Naive B cell (primary cell): ENCODE measurements at regions not wholly inside any gene's neighbourhood (a gene's known extent, or its start where the extent isn't known, plus 50 kb on each side); places are given as distances from the start of the nearest gene placed in this dataset.

ENCODE experiments used
- ATAC-seq, 2 donors: fragments of 150-1000 bp; cut with Tn5 transposase; 2 replicates each; pipeline ENCODE4 v1.10.0; 2021; ENCODE audit warnings: low read depth in 2 of 2, mild to moderate bottlenecking in 2 of 2, moderate library complexity in 2 of 2
- DNase-seq: peaks from one replicate; pipeline ENCODE4 v3.0.0; 2022
- H3K27ac Mint-ChIP-seq, 6 donors: one replicate each; pipeline ENCODE4 v1.8.0; 2020 to 2022; ENCODE audit warnings: mild to moderate bottlenecking in 6 of 6, mixed read lengths in 6 of 6, moderate library complexity in 5 of 6, inconsistent platforms in 2 of 6
- H3K27me3 Mint-ChIP-seq, 3 donors: one replicate each; pipeline ENCODE4 v1.8.0; 2021 to 2022; ENCODE audit warnings: mixed read lengths in 3 of 3, mild to moderate bottlenecking in 1 of 3
- H3K36me3 Mint-ChIP-seq, 2 donors: one replicate each; pipeline ENCODE4 v1.8.0; 2020 to 2022; ENCODE audit warnings: mixed read lengths in 2 of 2, inconsistent platforms in 1 of 2, mild to moderate bottlenecking in 1 of 2
- H3K4me1 Mint-ChIP-seq, 3 donors: one replicate each; pipeline ENCODE4 v1.8.0; 2020 to 2022; ENCODE audit warnings: mixed read lengths in 3 of 3, inconsistent platforms in 1 of 3, mild to moderate bottlenecking in 1 of 3, moderate library complexity in 1 of 3
- H3K4me3 Mint-ChIP-seq, 8 donors: one replicate each; pipeline ENCODE4 v1.8.0; 2020 to 2022; ENCODE audit warnings: mild to moderate bottlenecking in 8 of 8, mixed read lengths in 8 of 8, moderate library complexity in 8 of 8, inconsistent platforms in 2 of 8
- H3K9me3 Mint-ChIP-seq, 7 donors: one replicate each; pipeline ENCODE4 v1.8.0; 2020 to 2022; ENCODE audit warnings: mixed read lengths in 7 of 7, mild to moderate bottlenecking in 5 of 7, inconsistent platforms in 2 of 7, moderate library complexity in 1 of 7

DNA sequence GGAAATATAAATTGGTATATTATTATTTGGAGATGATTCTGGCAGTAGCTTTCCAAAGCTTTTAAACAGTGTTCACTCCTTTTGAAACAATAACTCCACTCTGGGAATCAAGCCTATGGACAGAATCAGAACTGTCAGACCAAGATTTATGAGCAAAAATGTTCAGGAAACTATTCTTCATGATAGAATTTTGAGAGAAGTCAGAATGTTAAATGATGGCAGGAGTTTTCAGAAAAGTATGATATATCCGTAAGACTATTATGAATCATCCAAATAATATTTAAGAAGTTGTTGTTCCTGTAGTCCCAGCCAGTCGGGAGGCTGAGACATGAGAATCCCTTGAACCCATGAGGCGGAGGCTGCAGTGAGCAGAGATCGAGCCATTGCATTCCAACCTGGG is 50.5 kb upstream of the ADGRG2 start:
- no peak for ATAC-seq
- Mint-ChIP-seq H3K9me3 (peaks cover 0 to 11% (median 5%) of the 10 kb centered on the region in 7 donors), H3K27ac (no peak overlapping the region), H3K36me3 (no peaks in the 10 kb centered on the region), H3K27me3 (no peaks in the 10 kb centered on the region), H3K4me1 (no peaks in the 10 kb centered on the region), H3K4me3 (no peak overlapping the region)
- no peak for DNase-seq

DNA sequence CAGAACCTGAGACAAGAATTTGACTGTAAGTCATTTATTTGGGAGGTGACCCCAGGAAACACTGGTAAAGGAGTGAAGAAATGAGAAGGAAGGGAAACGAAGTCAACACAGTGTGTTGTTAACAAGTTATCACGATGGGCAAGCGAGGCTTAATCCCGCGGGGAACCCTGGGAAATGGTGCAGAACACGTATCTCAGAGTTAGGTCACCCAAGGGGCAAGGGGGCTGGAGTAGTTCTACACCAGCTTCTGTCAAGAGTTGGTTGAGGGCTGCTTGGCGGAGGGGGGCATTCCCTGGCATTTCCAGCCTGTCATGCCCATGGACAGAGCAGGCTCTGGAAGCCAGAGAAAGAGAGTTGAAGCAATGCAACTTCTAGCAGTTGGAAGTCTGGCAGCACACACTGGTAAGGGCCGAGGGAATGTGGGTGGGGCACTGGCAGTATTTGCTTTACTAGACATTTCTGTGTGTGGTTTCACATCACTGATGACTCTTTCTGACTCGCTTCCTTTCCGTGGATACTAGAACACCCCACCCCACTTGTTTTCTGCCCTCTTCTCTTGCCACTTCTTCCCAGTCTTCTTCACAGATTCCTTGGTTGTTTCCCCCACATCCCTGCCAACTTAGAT is 52.2 kb upstream of the ADGRG2 start:
- peak overlapping the region in 1 of 8 donors; percentile 53 for H3K4me3 Mint-ChIP-seq
- no peaks in the 10 kb centered on the region for H3K27me3 Mint-ChIP-seq
- H3K36me3 Mint-ChIP-seq, result no peaks in the 10 kb centered on the region
- no peak for ATAC-seq
- DNase-seq, result no peak
- H3K27ac Mint-ChIP-seq, result no peak overlapping the region
- peaks cover 0 to 7% (median 1%) of the 10 kb centered on the region in 7 donors for H3K9me3 Mint-ChIP-seq
- no peaks in the 10 kb centered on the region for H3K4me1 Mint-ChIP-seq

DNA sequence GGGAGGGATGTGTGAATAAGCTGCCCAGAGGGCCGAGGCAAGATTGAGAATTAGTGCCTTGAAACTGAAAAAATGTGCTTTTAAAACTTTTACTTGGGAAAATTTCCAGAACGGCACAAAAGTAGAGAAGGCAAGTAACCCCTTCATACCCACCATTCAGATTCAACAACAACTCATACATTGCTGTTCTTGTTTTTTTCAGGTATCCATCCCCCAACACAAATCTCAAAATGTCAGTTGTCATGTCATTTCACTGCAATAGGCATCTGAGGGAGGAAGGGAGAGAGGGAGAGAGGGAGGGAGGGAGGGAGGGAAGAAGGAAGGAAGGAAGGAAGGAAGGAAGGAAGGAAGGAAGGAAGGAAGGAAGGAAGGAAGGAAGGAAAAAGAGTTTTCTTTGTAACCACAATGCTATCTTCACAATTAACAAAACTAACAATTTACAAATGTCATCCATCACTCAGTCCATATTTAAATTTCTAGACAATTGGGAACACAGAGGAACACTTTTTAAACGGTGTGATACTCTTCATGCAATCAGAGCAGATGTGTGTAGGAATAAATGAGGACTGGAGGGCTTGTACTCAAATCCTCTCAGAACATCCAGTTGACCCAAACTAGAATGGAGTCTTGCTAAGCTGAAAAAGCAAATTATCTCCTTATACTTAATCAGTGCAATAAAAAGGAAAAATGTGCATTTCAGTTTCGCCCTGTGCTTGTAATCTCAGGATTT is 54.8 kb upstream of the ADGRG2 start:
- no peaks in the 10 kb centered on the region for H3K36me3 Mint-ChIP-seq
- H3K4me1 Mint-ChIP-seq, result no peaks in the 10 kb centered on the region
- no peak overlapping the region for H3K27ac Mint-ChIP-seq
- ATAC-seq (no peak), DNase-seq (no peak)
- peaks cover 0 to 5% (median 0%) of the 10 kb centered on the region in 3 donors for H3K27me3 Mint-ChIP-seq
- H3K9me3 Mint-ChIP-seq, result peaks cover 0 to 7% (median 0%) of the 10 kb centered on the region in 7 donors
- H3K4me3 Mint-ChIP-seq, result no peak overlapping the region

DNA sequence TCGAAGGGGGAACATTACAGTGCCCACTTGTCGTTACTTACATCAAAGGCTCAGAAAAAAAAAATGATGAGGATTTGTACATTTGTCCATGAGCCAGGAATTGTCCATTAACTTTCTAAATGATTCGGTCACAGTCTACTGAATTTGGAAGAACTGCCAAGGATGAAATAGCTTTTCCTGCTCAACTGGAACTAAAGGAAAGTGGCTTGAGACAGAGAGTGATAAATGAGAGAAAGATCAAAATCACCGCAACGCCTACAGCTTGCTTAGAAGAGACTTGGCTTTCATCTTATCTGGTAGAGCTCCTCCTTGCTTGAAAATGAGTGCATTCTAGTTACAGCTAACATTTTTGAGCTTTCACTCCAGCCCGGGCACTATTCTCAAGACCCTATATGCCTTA is 55.5 kb upstream of the ADGRG2 start:
- ATAC-seq, result no peak
- H3K27ac Mint-ChIP-seq, result no peak overlapping the region

DNA sequence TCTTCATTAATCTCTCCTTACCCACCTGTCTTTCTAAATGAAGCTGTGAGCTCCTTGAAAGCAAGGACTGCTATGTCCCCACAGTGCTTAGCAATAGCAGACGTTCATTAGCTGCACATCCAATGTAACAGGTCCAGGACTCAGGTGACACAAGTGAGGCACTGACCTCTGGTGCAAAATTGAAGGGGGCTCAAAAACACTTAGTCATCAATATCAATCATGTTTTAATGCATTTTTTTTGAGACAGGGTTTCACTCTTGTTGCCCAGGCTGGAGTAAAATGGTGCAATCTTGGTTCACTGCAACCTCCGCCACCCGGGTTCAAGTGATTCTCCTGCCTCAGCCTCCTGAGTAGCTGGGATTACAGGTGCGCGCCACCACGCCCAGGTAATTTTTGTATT is 56.1 kb upstream of the ADGRG2 start:
- peaks cover 0 to 5% (median 0%) of the 10 kb centered on the region in 3 donors for H3K27me3 Mint-ChIP-seq
- DNase-seq (no peak), ATAC-seq (no peak)
- H3K4me1 Mint-ChIP-seq, result no peaks in the 10 kb centered on the region
- no peaks in the 10 kb centered on the region for H3K36me3 Mint-ChIP-seq
- H3K4me3 Mint-ChIP-seq, result no peak overlapping the region
- peaks cover 0 to 7% (median 0%) of the 10 kb centered on the region in 7 donors for H3K9me3 Mint-ChIP-seq
- H3K27ac Mint-ChIP-seq, result no peak overlapping the region

More for the DNA sequence above, 55.5 kb upstream of the ADGRG2 start:
- Mint-ChIP-seq H3K9me3 (peaks cover 0 to 7% (median 0%) of the 10 kb centered on the region in 7 donors), H3K36me3 (no peaks in the 10 kb centered on the region), H3K27me3 (peaks cover 0 to 5% (median 0%) of the 10 kb centered on the region in 3 donors), H3K4me3 (no peak overlapping the region), H3K4me1 (no peaks in the 10 kb centered on the region)
- no peak for DNase-seq

DNA sequence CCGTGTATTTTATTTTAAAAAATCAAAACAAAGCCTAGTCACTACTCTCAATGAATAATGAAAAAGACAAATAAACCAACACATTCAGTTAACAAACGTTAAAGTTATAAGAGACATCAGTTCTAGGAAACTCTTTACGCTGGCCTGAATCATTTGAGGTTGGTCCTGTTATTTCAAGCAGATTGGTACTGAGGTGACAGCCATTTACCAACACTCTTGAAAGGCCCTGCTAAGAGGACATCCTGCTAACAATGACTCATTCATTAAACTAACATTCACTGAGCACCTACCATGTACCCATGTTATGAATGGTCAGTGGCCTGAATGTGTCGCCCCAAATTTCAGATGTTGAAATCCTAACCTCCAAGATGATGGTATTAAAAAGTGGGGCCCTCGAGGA is 57.1 kb upstream of the ADGRG2 start:
- H3K9me3 Mint-ChIP-seq, result peaks cover 0 to 7% (median 0%) of the 10 kb centered on the region in 7 donors
- H3K4me1 Mint-ChIP-seq, result no peaks in the 10 kb centered on the region
- ATAC-seq, result no peak
- no peaks in the 10 kb centered on the region for H3K36me3 Mint-ChIP-seq
- peaks cover 0 to 5% (median 0%) of the 10 kb centered on the region in 3 donors for H3K27me3 Mint-ChIP-seq
- DNase-seq, result no peak
- H3K27ac Mint-ChIP-seq, result no peak overlapping the region
- no peak overlapping the region for H3K4me3 Mint-ChIP-seq

DNA sequence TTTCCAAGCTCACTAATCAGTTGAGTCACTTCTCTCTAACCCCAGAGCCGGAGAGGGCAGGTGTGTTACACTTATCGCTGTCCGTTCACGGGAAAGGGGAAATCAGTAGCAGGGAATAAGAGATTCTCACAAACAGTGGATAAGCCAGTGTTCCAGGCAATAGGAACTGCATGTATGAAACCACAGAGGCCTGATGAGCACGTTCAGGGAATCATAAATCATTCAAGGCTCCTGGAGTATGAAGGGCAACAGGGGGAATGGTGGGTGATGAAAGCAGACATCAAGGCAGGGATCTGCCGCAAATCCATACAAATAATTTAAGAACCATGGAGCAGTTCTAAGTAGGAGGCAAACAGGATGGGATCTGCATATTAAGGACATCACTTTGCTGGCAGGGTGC is 59.1 kb upstream of the ADGRG2 start:
- Mint-ChIP-seq H3K9me3 (peaks cover 0 to 4% (median 0%) of the 10 kb centered on the region in 7 donors), H3K4me1 (no peaks in the 10 kb centered on the region), H3K36me3 (no peaks in the 10 kb centered on the region), H3K27ac (no peak overlapping the region), H3K27me3 (peaks cover 0 to 5% (median 0%) of the 10 kb centered on the region in 3 donors), H3K4me3 (no peak overlapping the region)
- DNase-seq (no peak), ATAC-seq (no peak)

DNA sequence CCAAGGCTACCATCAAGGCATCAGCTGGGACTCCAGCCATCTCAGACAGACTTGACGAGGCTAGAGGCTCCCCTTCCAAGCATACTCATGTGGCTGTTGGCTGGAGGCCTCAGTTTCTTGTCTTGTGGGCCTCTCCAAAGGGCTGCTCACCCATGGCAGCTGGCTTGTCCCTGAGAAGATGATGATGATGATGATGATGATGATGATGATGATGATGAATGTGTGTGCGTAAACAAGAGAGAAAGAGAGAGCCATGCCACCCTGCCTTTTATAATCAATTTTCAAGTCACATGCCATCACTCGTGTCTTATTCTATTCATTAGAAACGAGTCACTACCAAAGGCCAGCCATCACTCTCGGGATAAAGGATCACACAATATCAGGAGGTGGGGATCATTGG is 60.5 kb upstream of the ADGRG2 start:
- Mint-ChIP-seq H3K27me3 (peaks cover 0 to 5% (median 0%) of the 10 kb centered on the region in 3 donors), H3K4me3 (no peak overlapping the region), H3K9me3 (peaks cover 0 to 4% (median 0%) of the 10 kb centered on the region in 7 donors), H3K36me3 (no peaks in the 10 kb centered on the region), H3K4me1 (no peaks in the 10 kb centered on the region), H3K27ac (no peak overlapping the region)
- ATAC-seq (no peak), DNase-seq (no peak)

DNA sequence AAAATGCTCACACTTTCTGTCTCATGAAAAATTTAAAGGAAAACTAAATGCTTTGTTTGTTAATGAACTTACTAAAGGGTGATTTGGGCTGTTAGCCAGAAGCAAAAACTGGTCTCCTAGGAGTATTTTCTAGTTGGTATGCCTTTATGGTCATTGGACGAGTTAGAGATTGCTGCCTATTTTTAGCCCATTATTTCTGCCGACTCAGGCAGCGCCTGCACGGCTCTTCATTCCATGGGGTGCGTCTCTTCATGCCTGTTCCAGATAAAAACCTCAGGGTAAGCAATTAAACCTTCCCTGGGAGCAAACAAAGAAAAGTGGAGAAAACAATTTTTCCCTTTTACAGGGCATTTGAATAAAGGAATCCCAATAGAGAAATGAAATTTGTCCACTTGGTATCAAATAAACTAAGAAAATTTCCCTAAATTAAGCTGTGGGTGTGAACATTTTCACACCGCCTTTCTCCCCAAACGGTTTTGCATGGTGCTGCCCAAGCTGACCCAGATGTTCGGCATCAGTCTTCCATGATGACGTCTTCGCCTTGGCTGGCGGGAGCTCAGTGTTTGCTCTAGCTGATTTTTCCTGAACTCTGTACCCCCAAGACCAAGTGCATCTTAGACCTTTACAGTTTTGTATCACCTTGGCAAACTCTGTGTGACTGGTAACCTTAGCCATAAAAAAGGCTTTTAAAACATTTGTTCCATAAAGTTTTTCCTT is 61.7 kb upstream of the ADGRG2 start:
- Mint-ChIP-seq H3K36me3 (no peaks in the 10 kb centered on the region), H3K27ac (no peak overlapping the region), H3K4me3 (no peak overlapping the region), H3K27me3 (peaks cover 0 to 5% (median 0%) of the 10 kb centered on the region in 3 donors), H3K9me3 (peaks cover 0 to 4% (median 0%) of the 10 kb centered on the region in 7 donors), H3K4me1 (no peaks in the 10 kb centered on the region)
- ATAC-seq (no peak), DNase-seq (no peak)

DNA sequence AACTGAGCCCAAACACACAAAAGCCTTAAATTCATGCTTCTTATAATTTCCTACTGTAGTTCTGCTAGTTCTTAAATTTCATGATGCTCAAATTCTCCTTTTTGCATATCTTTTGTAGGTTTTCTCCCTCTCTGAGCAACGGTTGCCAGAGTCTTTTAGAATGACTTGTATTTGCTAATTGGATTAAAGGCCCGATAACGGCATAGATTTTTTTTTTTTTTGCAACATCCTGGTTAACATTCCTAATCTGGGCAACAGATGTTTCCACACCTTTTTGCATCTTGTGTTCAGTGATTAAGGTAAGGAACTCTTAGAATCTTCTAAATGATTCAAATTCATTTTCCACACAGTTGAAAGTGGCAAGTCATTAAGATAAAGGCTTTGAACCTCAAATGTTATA is 66.3 kb upstream of the ADGRG2 start:
- peaks cover 0 to 6% (median 1%) of the 10 kb centered on the region in 7 donors for H3K9me3 Mint-ChIP-seq
- no peak for ATAC-seq
- H3K4me3 Mint-ChIP-seq, result no peak overlapping the region
- no peak for DNase-seq
- no peaks in the 10 kb centered on the region for H3K4me1 Mint-ChIP-seq
- no peaks in the 10 kb centered on the region for H3K36me3 Mint-ChIP-seq
- H3K27ac Mint-ChIP-seq, result no peak overlapping the region
- no peaks in the 10 kb centered on the region for H3K27me3 Mint-ChIP-seq

DNA sequence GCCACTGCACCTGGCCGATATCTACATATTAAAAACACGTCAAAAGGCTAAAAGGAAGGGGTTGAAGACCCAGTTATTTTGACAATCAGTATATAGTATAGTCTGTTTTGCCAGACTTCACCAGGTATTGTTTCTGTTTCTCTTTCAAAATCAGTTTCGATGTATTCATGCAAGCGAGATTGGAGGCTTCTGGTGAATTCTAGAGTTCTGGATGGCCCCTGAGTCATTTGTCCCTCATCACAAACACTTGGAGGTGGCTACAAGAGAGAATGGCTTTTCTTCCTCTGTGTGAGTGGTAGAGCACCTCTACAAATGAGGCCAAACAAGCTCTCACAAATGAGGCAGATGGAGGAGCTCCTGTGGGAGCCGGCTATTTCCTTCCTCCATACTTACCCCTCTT is 68.6 kb upstream of the ADGRG2 start:
- Mint-ChIP-seq H3K4me3 (no peak overlapping the region), H3K27me3 (no peaks in the 10 kb centered on the region), H3K36me3 (no peaks in the 10 kb centered on the region), H3K9me3 (peaks cover 0 to 6% (median 1%) of the 10 kb centered on the region in 7 donors), H3K27ac (no peak overlapping the region), H3K4me1 (no peaks in the 10 kb centered on the region)
- no peak for ATAC-seq
- DNase-seq, result no peak

DNA sequence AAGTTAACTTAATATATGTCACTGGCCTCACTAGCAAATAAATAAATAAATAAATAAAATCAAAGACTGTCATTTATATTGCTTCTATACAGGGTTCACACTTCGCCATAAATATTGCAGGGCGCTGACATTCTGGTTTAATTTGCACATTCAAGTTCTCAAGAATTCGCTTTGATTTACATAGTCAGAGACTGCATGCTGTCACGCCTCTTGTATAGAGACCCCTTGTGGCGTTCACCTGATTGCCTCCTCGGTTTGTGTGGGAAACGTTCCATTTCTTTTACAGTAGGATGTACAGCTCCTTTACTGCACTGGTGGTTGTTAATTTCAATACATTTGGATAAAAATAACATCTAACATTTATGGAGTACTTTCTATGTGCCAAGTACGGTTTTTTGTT is 71.3 kb upstream of the ADGRG2 start:
- ATAC-seq (no peak), DNase-seq (no peak)
- H3K27me3 Mint-ChIP-seq, result no peaks in the 10 kb centered on the region
- H3K36me3 Mint-ChIP-seq, result no peaks in the 10 kb centered on the region
- H3K4me3 Mint-ChIP-seq, result no peak overlapping the region
- peaks cover 0 to 6% (median 1%) of the 10 kb centered on the region in 7 donors for H3K9me3 Mint-ChIP-seq
- no peaks in the 10 kb centered on the region for H3K4me1 Mint-ChIP-seq
- H3K27ac Mint-ChIP-seq, result no peak overlapping the region

DNA sequence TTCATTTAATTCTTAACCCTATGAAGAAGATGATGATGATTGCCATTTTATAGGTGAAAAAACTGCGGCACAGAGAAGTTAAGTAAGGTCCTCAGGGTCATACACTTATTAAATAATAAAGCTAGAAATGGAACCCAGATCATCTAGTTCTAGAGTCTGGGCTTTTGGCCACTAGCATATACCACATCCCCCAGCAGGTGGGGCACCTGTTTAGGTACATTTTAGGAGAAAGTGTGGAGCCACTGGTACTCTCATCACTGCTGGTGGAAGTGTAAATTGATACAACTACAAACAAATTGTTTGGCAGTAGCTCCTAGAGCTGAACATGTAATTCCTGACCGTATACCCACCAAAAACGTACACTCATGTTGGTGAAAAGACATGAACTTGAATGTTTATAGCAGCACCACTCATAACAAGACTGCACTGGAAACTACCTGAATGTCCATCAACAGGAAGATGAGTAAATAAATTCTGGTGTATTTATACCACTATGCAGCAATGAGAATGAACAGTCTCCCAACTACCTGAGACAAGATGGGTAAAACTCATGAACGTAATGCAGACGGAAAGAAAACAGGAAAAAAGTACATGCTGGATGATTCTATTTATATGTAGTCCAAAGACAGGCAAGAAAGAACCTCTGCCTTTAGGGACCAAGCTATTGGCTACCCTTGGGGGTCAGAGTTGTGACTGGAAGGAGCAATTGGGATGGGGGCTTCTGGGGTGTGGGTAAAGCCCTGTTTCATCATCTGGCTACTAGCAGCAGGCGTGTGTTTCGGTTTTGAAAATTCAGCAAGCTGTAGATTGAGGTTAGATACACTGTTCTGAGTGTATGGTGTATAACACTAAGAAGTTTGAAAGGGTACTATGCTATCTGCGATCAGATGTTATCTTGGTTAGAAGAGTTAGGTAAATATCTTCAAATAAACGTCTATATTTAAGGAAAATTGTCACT is 72.3 kb upstream of the ADGRG2 start:
- H3K4me3 Mint-ChIP-seq, result no peak overlapping the region
- ATAC-seq (no peak), DNase-seq (no peak)
- H3K4me1 Mint-ChIP-seq, result no peaks in the 10 kb centered on the region
- H3K27ac Mint-ChIP-seq, result no peak overlapping the region
- peaks cover 0 to 3% (median 0%) of the 10 kb centered on the region in 3 donors for H3K27me3 Mint-ChIP-seq
- peaks cover 0 to 6% (median 1%) of the 10 kb centered on the region in 7 donors for H3K9me3 Mint-ChIP-seq
- no peaks in the 10 kb centered on the region for H3K36me3 Mint-ChIP-seq
